Stimulated activated CD4-positive, alpha-beta T cell treated with anti-CD3 and anti-CD28 coated beads, Interleukin-15, amount 100 ng/mL, for 24 hours (primary cell): ENCODE measurements at regions not wholly inside any gene's neighbourhood (a gene's known extent, or its start where the extent isn't known, plus 50 kb on each side); places are given as distances from the start of the nearest gene placed in this dataset.
"Not testable (repeated sequence)": the region's sequence is repeated elsewhere in the genome, so short reads cannot be mapped to it uniquely, and the experiment has no call there.

ENCODE experiments used
- DNase-seq: peaks from one replicate; pipeline ENCODE4 v3.0.0-alpha.2; 2020

DNA sequence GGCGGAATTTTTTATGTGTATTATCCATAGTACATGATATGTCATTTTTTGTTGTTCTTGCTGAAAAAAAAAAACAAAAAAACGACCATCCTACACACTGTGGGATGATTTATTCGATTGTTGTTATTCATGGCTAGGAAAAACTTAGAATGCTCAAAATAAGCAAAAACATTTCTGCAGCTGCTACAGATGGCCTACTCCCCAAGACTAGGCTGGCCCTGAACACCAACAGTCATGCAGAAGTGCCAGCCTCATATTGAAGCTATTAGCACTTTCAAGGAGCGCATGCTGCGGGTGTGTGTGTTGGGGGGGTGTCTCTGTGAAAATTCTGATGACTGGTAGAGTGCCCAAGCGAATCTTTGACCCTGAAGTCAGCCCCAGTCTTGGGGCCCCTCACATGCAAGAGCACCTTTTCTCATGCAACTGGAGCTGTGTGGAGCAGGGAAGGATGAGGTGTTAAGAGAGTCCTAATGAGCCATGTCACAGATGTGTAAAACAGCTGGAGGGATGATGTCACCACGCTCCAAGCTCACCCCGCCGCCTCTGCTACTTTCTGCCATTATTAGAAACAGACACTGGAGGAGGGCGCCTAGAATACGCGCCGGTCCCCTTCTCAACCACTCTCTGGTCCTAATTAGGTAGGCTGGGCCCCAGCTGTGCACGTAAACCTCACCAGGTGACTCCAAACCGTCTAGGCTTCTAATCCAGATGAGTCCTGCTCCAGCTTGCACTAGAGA is 61.0 kb upstream of the SMIM23 start:
- no peak for DNase-seq

GRCh38 chr5:171725205-171725601 is 60.4 kb upstream of the SMIM23 start:
- no peak for DNase-seq

GRCh38 chr5:171726819-171727218 is 58.8 kb upstream of the SMIM23 start:
- not testable (repeated sequence) for DNase-seq

DNA sequence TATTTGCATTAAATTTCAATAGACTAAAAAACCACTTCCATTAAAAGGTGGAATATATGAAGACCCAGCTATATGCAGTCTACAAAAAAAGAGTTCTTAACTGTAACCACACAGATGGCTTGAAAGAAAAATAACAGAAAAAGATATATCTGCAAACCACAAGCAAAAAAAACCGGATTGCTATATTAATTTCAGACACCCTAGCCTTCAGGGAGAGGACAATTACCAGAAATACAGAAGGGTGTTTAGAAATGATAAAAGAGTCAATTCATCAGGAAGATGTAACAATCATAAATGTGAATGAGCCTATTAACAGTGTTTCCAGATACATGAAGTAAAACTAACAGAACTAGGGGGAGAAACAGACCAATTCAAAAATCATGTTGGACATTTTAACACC is 56.9 kb upstream of the SMIM23 start:
- no peak for DNase-seq
